IPS-NIHi11 (cell line): ENCODE measurements at regions not wholly inside any gene's neighbourhood (a gene's known extent, or its start where the extent isn't known, plus 50 kb on each side); places are given as distances from the start of the nearest gene placed in this dataset.
"Not testable (repeated sequence)": the region's sequence is repeated elsewhere in the genome, so short reads cannot be mapped to it uniquely, and the experiment has no call there.

Experiments
- DNase-seq: peaks from one replicate; pipeline ENCODE4 v3.0.0; 2012; ENCODE audit warnings: mixed read lengths, low spot score

- DNase-seq, result no peak
These were observed 1071.7 kb upstream of the POT1 start for GRCh38 chr7:126001349-126001748.

GRCh38 chr7:125984795-125985194 lies 1055.2 kb upstream of the POT1 start:
- DNase-seq, result no peak

GRCh38 chr7:125971656-125972055 lies 1042.0 kb upstream of the POT1 start:
- DNase-seq, result no peak

GRCh38 chr7:125966278-125967048 lies 1036.8 kb upstream of the POT1 start:
- DNase-seq, result no peak

GRCh38 chr7:125934955-125935354 lies 1005.3 kb upstream of the POT1 start:
- no peak for DNase-seq

- DNase-seq, result peak; percentile 15
These were observed 1004.9 kb upstream of the POT1 start for GRCh38 chr7:125934539-125934938.

- DNase-seq, result no peak
These were observed 1001.2 kb upstream of the POT1 start for GRCh38 chr7:125930848-125931247.

GRCh38 chr7:125927556-125927955 lies 997.9 kb upstream of the POT1 start:
- DNase-seq, result no peak

- no peak for DNase-seq
These were observed 997.0 kb upstream of the POT1 start for GRCh38 chr7:125926621-125927020.

GRCh38 chr7:125924037-125924436 lies 994.4 kb upstream of the POT1 start:
- no peak for DNase-seq

GRCh38 chr7:125915381-125915948 lies 985.8 kb upstream of the POT1 start:
- DNase-seq, result not testable (repeated sequence)

- DNase-seq, result no peak
These were observed 979.1 kb upstream of the POT1 start for GRCh38 chr7:125908711-125909110.

- no peak for DNase-seq
These were observed 970.0 kb upstream of the POT1 start for GRCh38 chr7:125899577-125899976.

- no peak for DNase-seq
These were observed 962.8 kb upstream of the POT1 start for GRCh38 chr7:125892434-125892833.

- no peak for DNase-seq
These were observed 949.4 kb upstream of the POT1 start for GRCh38 chr7:125878988-125879387.

- no peak for DNase-seq
These were observed 948.8 kb upstream of the POT1 start for GRCh38 chr7:125878235-125878956.

GRCh38 chr7:125877246-125877645 lies 947.6 kb upstream of the POT1 start:
- no peak for DNase-seq

- no peak for DNase-seq
These were observed 946.8 kb upstream of the POT1 start for GRCh38 chr7:125876431-125876830.

GRCh38 chr7:125871431-125871830 lies 941.8 kb upstream of the POT1 start:
- no peak for DNase-seq

- no peak for DNase-seq
These were observed 928.0 kb upstream of the POT1 start for GRCh38 chr7:125857606-125858005.

- DNase-seq, result no peak
These were observed 918.5 kb upstream of the POT1 start for GRCh38 chr7:125848157-125848556.

- DNase-seq, result peak; percentile 17
These were observed 918.1 kb upstream of the POT1 start for GRCh38 chr7:125847692-125848091.

- DNase-seq, result no peak
These were observed 917.4 kb upstream of the POT1 start for GRCh38 chr7:125847055-125847454.
